MM.1S (cell line): ENCODE measurements at regions not wholly inside any gene's neighbourhood (a gene's known extent, or its start where the extent isn't known, plus 50 kb on each side); places are given as distances from the start of the nearest gene placed in this dataset.

Source experiments
- DNase-seq: peaks from one replicate; pipeline ENCODE4 v3.0.0-alpha.2; 2015
- H2AFZ ChIP-seq: fragments of 300-600 bp; sonication (generic); 2 replicates; pipeline ENCODE4 v1.6.0; 2016; ENCODE audit warnings: antibody characterized with exemption, low read length
- H3F3A ChIP-seq: fragments of 300-600 bp; sonication (generic); 2 replicates; pipeline ENCODE4 v1.6.1; 2016; ENCODE audit warnings: mild to moderate bottlenecking, antibody characterized with exemption, low read length, moderate library complexity, mixed read lengths; ENCODE audit not compliant: insufficient read depth
- H3K27ac ChIP-seq: fragments of 300-600 bp; sonication (generic); 2 replicates; pipeline ENCODE4 v1.5.1; 2016; ENCODE audit warnings: mild to moderate bottlenecking, low read length
- H3K27me3 ChIP-seq: fragments of 300-600 bp; sonication (generic); replicated peaks from 2 replicates; pipeline ENCODE4 v1.6.0; 2016; ENCODE audit warnings: low read length; ENCODE audit not compliant: insufficient read depth
- H3K36me3 ChIP-seq: fragments of 300-600 bp; sonication (generic); replicated peaks from 2 replicates; pipeline ENCODE4 v1.6.1; 2016; ENCODE audit warnings: mild to moderate bottlenecking, low read length, mixed read lengths; ENCODE audit not compliant: insufficient read depth
- H3K4me1 ChIP-seq: fragments of 300-600 bp; sonication (generic); 2 replicates; pipeline ENCODE4 v1.6.1; 2016; ENCODE audit warnings: low read length, mixed read lengths
- H3K4me2 ChIP-seq: fragments of 300-600 bp; sonication (generic); 2 replicates; pipeline ENCODE4 v1.6.0; 2016; ENCODE audit warnings: low read depth, low read length
- H3K4me3 ChIP-seq: fragments of 300-600 bp; sonication (generic); 2 replicates; pipeline ENCODE4 v1.5.1; 2016; ENCODE audit warnings: low read length, mixed read lengths
- H3K79me2 ChIP-seq: fragments of 300-600 bp; sonication (generic); 2 replicates; pipeline ENCODE4 v1.6.1; 2016; ENCODE audit warnings: mixed run types, low read length, mixed read lengths
- H3K9ac ChIP-seq: fragments of 300-600 bp; sonication (generic); 2 replicates; pipeline ENCODE4 v1.6.1; 2016; ENCODE audit warnings: low read length, mixed read lengths
- H3K9me2 ChIP-seq: fragments of 300-600 bp; sonication (generic); replicated peaks from 2 replicates; pipeline ENCODE4 v1.6.1; 2016; ENCODE audit warnings: mild to moderate bottlenecking, low read length, mixed read lengths; ENCODE audit not compliant: insufficient read depth
- H3K9me3 ChIP-seq: fragments of 300-600 bp; sonication (generic); replicated peaks from 2 replicates; pipeline ENCODE4 v1.6.1; 2016; ENCODE audit warnings: mild to moderate bottlenecking, low read length, mixed read lengths; ENCODE audit not compliant: insufficient read depth
- H4K20me1 ChIP-seq: fragments of 300-600 bp; sonication (generic); 2 replicates; pipeline ENCODE4 v1.6.1; 2016; ENCODE audit warnings: mild to moderate bottlenecking, low read length, moderate library complexity, mixed read lengths; ENCODE audit not compliant: insufficient read depth
- CTCF ChIP-seq: fragments of 300-600 bp; sonication (generic); IDR thresholded peaks from 2 replicates; pipeline ENCODE4 v1.5.1; 2016; ENCODE audit warnings: antibody characterized with exemption, low read length, mixed read lengths
- EZH2 ChIP-seq: fragments of 300-600 bp; sonication (generic); optimal IDR thresholded peaks from 2 replicates; pipeline ENCODE3; 2017; ENCODE audit warnings: low read depth, mild to moderate bottlenecking, antibody characterized with exemption, low read length, mixed read lengths
- EZH2phosphoT487 ChIP-seq: fragments of 300-600 bp; sonication (generic); IDR thresholded peaks from 2 replicates; pipeline ENCODE4 v1.6.1; 2018; ENCODE audit warnings: antibody characterized with exemption, low read length

- no peak for DNase-seq
- Histone ChIP-seq H3F3A (no peaks in the 10 kb centered on the region), H3K9me2 (no peaks in the 10 kb centered on the region), H3K9ac (no peak overlapping the region), H3K4me2 (no peak overlapping the region), H3K36me3 (no peaks in the 10 kb centered on the region), H3K79me2 (no peaks in the 10 kb centered on the region), H3K27me3 (no peaks in the 10 kb centered on the region), H3K4me3 (no peak overlapping the region), H3K27ac (no peak overlapping the region), H4K20me1 (no peaks in the 10 kb centered on the region), H2AFZ (no peak overlapping the region), H3K9me3 (no peaks in the 10 kb centered on the region), H3K4me1 (no peaks in the 10 kb centered on the region)
- TF ChIP-seq EZH2 (no peak), CTCF (no peak), EZH2phosphoT487 (no peak)
Observed at GRCh38 chr3:944786-945185, 148.0 kb upstream of the CNTN6 start.

GRCh38 chr3:945738-946137 lies 147.1 kb upstream of the CNTN6 start:
- Histone ChIP-seq H3K4me2 (no peak overlapping the region), H3F3A (no peaks in the 10 kb centered on the region), H3K9me3 (no peaks in the 10 kb centered on the region), H3K27ac (no peak overlapping the region), H3K9me2 (no peaks in the 10 kb centered on the region), H3K79me2 (no peaks in the 10 kb centered on the region), H3K36me3 (no peaks in the 10 kb centered on the region), H2AFZ (no peak overlapping the region), H3K27me3 (no peaks in the 10 kb centered on the region), H3K4me1 (no peaks in the 10 kb centered on the region), H3K4me3 (no peak overlapping the region), H3K9ac (no peak overlapping the region), H4K20me1 (no peaks in the 10 kb centered on the region)
- no peak for TF ChIP-seq EZH2
- no peak for DNase-seq

- no peak overlapping the region for H3K4me2 ChIP-seq
- no peak overlapping the region for H3K4me3 ChIP-seq
- TF ChIP-seq EZH2: no peak
- TF ChIP-seq EZH2phosphoT487: no peak
- TF ChIP-seq CTCF: no peak
- no peak overlapping the region for H3K9ac ChIP-seq
- no peaks in the 10 kb centered on the region for H3F3A ChIP-seq
- no peak overlapping the region for H2AFZ ChIP-seq
- H3K27ac ChIP-seq: no peak overlapping the region
- H3K9me2 ChIP-seq: no peaks in the 10 kb centered on the region
- no peaks in the 10 kb centered on the region for H3K36me3 ChIP-seq
- no peaks in the 10 kb centered on the region for H3K79me2 ChIP-seq
- no peaks in the 10 kb centered on the region for H4K20me1 ChIP-seq
- no peaks in the 10 kb centered on the region for H3K9me3 ChIP-seq
- no peaks in the 10 kb centered on the region for H3K4me1 ChIP-seq
- no peak for DNase-seq
- H3K27me3 ChIP-seq: no peaks in the 10 kb centered on the region
Observed at GRCh38 chr3:952906-953305, 139.9 kb upstream of the CNTN6 start.

GRCh38 chr3:963255-963654 lies 129.6 kb upstream of the CNTN6 start:
- Histone ChIP-seq H3K36me3 (no peaks in the 10 kb centered on the region), H2AFZ (no peak overlapping the region), H3K9me2 (no peaks in the 10 kb centered on the region), H3K9me3 (no peaks in the 10 kb centered on the region), H3K9ac (no peak overlapping the region), H3K27me3 (no peaks in the 10 kb centered on the region), H3K4me3 (no peak overlapping the region), H3K79me2 (no peaks in the 10 kb centered on the region), H3F3A (no peaks in the 10 kb centered on the region), H3K4me2 (no peak overlapping the region), H3K27ac (no peak overlapping the region), H3K4me1 (no peaks in the 10 kb centered on the region), H4K20me1 (no peaks in the 10 kb centered on the region)
- TF ChIP-seq EZH2phosphoT487 (no peak), CTCF (no peak), EZH2 (no peak)
- DNase-seq: no peak
